Adrenal gland (tissue), 5 donors: ENCODE measurements at regions not wholly inside any gene's neighbourhood (a gene's known extent, or its start where the extent isn't known, plus 50 kb on each side); places are given as distances from the start of the nearest gene placed in this dataset.

Experiments used
- POLR2A ChIP-seq, 2 donors: fragments of 450-650 bp; IDR thresholded peaks; one replicate each; pipeline ENCODE4 v1.6.1; 2017; ENCODE audit warnings: antibody characterized with exemption in 2 of 2, mild to moderate bottlenecking in 2 of 2, moderate library complexity in 1 of 2
- TF ChIP-seq, protein P1 (sequence below), 6 experiments: fragments of 450-650 bp in 4 of 6; fragments of 200-600 bp in 2 of 6; sonication (generic) in 1 of 6; IDR thresholded peaks; 1 replicate in 5 of 6; 2 replicates in 1 of 6; pipeline versions ENCODE4 v1.5.1 to v1.8.0; 2016 to 2021; ENCODE audit warnings: antibody characterized with exemption in 6 of 6, mild to moderate bottlenecking in 2 of 6, moderate library complexity in 1 of 6
- donor health status: DM: no; HTN: no; CAD: no.

DNA sequence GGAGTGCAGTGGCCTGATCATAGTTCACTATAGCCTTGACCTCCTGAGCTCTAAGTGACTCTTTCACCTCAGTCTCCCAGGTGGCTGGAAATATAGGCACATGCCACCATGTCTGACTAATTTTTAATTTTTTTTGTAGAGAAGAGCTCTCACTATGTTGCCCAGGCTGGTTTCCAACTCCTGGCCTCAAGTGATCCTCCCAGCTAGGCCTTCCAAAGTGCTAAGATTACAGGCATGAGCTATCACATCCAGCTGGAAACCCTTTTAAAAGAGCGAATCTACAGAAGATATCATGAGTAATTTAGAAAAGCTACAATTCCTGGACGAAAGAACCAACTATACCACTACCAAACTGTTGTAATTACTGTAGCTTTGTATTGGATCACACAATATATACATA lies 394.4 kb upstream of the AUTS2 start:
- TF ChIP-seq, protein P1, sequence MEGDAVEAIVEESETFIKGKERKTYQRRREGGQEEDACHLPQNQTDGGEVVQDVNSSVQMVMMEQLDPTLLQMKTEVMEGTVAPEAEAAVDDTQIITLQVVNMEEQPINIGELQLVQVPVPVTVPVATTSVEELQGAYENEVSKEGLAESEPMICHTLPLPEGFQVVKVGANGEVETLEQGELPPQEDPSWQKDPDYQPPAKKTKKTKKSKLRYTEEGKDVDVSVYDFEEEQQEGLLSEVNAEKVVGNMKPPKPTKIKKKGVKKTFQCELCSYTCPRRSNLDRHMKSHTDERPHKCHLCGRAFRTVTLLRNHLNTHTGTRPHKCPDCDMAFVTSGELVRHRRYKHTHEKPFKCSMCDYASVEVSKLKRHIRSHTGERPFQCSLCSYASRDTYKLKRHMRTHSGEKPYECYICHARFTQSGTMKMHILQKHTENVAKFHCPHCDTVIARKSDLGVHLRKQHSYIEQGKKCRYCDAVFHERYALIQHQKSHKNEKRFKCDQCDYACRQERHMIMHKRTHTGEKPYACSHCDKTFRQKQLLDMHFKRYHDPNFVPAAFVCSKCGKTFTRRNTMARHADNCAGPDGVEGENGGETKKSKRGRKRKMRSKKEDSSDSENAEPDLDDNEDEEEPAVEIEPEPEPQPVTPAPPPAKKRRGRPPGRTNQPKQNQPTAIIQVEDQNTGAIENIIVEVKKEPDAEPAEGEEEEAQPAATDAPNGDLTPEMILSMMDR (IDR thresholded peaks at IDR 0.05) = no peak
- TF ChIP-seq POLR2A (IDR thresholded peaks at IDR 0.05) = no peak
